Esophagus (tissue), 2 donors: ENCODE measurements at regions not wholly inside any gene's neighbourhood (a gene's known extent, or its start where the extent isn't known, plus 50 kb on each side); places are given as distances from the start of the nearest gene placed in this dataset.

Experiments used
- H3K27ac ChIP-seq, 2 donors: one replicate each; pipeline ENCODE4 v1.5.1; 2013; ENCODE audit warnings: low read depth in 2 of 2, mild to moderate bottlenecking in 2 of 2, inconsistent platforms in 1 of 2, low read length in 1 of 2, moderate library complexity in 1 of 2
- H3K27me3 ChIP-seq, 2 donors: one replicate each; pipeline ENCODE4 v1.6.1; 2013; ENCODE audit warnings: low read length in 2 of 2, control low read depth in 1 of 2, mild to moderate bottlenecking in 1 of 2; ENCODE audit not compliant: insufficient read depth in 2 of 2, control insufficient read depth in 1 of 2
- H3K36me3 ChIP-seq, 2 donors: one replicate each; pipeline ENCODE4 v1.6.1; 2013; ENCODE audit warnings: low read length in 1 of 2; ENCODE audit not compliant: control insufficient read depth in 2 of 2, insufficient read depth in 2 of 2
- H3K4me1 ChIP-seq, 2 donors: one replicate each; pipeline ENCODE4 v1.6.1; 2013; ENCODE audit warnings: low read length in 1 of 2; ENCODE audit not compliant: control insufficient read depth in 2 of 2, insufficient read depth in 2 of 2
- H3K4me3 ChIP-seq, 2 donors: one replicate each; pipeline ENCODE4 v1.5.1; 2013; ENCODE audit warnings: low read length in 2 of 2, mild to moderate bottlenecking in 2 of 2, low read depth in 1 of 2, moderate library complexity in 1 of 2
- H3K9me3 ChIP-seq, 2 donors: one replicate each; pipeline ENCODE4 v1.6.1; 2013; ENCODE audit warnings: mild to moderate bottlenecking in 2 of 2, low read depth in 1 of 2, low read length in 1 of 2, moderate library complexity in 1 of 2; ENCODE audit not compliant: control insufficient read depth in 2 of 2, insufficient read depth in 1 of 2
- WGBS, 2 donors: extraction: QIAGEN DNeasy Blood & Tissue Kit; methylation state at CpG; one replicate each; pipeline ENCODE4 v1.1.7; 2013; 5-methylcytosine and 5-hydroxymethylcytosine counted together
- donor health status: healthy with polysubstance abuse.
- donor health status: Bipolar disorder and iron deficiency.

GRCh38 chr4:10275696-10276095 is 159.1 kb upstream of the WDR1 start:
- Histone ChIP-seq H3K4me3 (no peak overlapping the region), H3K4me1 (peaks cover 0 to 2% of the 10 kb centered on the region in 2 donors), H3K36me3 (no peaks in the 10 kb centered on the region), H3K27me3 (peaks cover 0 to 2% of the 10 kb centered on the region in 2 donors), H3K9me3 (peaks cover 0 to 2% of the 10 kb centered on the region in 2 donors), H3K27ac (no peak overlapping the region)
- WGBS, 2 donors = 93 to 94% methylated on average over 4 of the region's 4 CpGs

DNA sequence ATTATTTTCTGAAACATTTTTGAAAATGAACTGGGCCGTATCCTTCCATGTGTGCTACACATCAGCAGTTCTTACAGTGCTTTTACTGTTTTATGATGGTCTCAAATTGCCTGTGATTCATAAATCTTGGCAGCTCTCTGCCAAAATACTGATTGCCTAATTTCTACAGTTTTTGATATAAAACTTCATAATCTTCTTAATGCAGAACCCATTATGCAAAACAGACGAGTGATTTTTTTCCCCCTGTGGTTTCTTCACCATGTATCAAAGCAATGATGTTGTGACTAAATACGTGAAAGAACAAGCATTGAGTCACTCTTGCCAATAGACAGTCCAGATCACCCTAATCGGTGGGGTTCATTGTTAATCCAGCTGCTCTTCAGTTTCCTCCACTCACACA is 156.4 kb upstream of the WDR1 start:
- no peaks in the 10 kb centered on the region for H3K27me3 ChIP-seq
- no peaks in the 10 kb centered on the region for H3K9me3 ChIP-seq
- no peak overlapping the region for H3K4me3 ChIP-seq
- no peaks in the 10 kb centered on the region for H3K36me3 ChIP-seq
- H3K27ac ChIP-seq = no peak overlapping the region
- 49 to 58% methylated on average over 4 of the region's 4 CpGs for WGBS, 2 donors
- H3K4me1 ChIP-seq = peaks cover 0 to 2% of the 10 kb centered on the region in 2 donors

DNA sequence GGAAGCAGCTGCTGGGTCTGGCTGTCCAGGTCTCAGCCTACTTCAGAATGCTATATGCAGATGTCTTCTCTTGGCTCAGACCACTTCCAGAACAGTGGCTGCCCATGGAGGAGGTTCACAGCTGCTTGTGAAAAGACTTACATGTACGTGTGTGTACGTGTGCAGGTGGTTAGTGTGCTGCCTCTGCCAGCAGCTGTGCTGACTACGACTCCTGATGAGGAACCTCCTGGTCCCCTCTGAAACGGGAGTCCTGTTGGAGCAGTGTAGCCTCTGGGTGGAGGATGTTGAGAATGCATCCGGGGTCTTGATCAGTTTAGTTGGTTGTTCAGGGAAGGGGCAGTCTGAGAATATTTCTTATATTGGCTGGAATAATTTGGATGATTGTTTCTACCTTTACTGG is 155.9 kb upstream of the WDR1 start:
- H3K36me3 ChIP-seq = no peaks in the 10 kb centered on the region
- H3K4me3 ChIP-seq = no peak overlapping the region
- H3K4me1 ChIP-seq = peaks cover 0 to 2% of the 10 kb centered on the region in 2 donors
- WGBS, 2 donors = 66 to 69% methylated on average over 5 of the region's 5 CpGs
- H3K9me3 ChIP-seq = no peaks in the 10 kb centered on the region
- no peaks in the 10 kb centered on the region for H3K27me3 ChIP-seq
- no peak overlapping the region for H3K27ac ChIP-seq

GRCh38 chr4:10267066-10267465 is 150.5 kb upstream of the WDR1 start:
- WGBS, 2 donors = 47 to 58% methylated on average over 4 of the region's 4 CpGs
- Histone ChIP-seq H3K27me3 (no peaks in the 10 kb centered on the region), H3K4me1 (no peaks in the 10 kb centered on the region), H3K27ac (no peak overlapping the region), H3K36me3 (no peaks in the 10 kb centered on the region), H3K9me3 (no peaks in the 10 kb centered on the region), H3K4me3 (no peak overlapping the region)

DNA sequence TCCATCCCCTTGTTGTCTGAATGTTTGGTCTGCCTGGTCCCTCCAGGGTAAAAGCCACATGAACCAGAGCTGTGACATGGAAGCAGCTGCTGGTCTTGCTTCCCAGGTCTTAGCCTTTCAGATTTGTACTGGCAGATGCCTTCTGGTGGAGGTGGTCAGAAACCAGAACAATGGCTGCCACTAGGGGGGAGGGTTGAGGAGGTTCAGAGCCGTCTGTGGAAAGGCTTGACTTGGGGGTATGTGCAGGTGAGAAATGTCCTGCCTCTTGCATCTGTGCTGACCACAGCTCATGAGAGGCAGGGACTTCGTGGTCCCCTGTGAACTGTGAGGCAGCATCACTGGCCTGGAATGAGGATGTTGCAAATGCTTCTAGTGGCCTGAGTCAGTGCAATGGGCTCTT is 144.2 kb upstream of the WDR1 start:
- Histone ChIP-seq H3K27me3 (no peaks in the 10 kb centered on the region), H3K4me3 (no peak overlapping the region), H3K27ac (no peak overlapping the region), H3K9me3 (no peaks in the 10 kb centered on the region), H3K36me3 (no peaks in the 10 kb centered on the region), H3K4me1 (no peaks in the 10 kb centered on the region)
- WGBS, 2 donors = 47 to 53% methylated on average over 2 of the region's 2 CpGs

DNA sequence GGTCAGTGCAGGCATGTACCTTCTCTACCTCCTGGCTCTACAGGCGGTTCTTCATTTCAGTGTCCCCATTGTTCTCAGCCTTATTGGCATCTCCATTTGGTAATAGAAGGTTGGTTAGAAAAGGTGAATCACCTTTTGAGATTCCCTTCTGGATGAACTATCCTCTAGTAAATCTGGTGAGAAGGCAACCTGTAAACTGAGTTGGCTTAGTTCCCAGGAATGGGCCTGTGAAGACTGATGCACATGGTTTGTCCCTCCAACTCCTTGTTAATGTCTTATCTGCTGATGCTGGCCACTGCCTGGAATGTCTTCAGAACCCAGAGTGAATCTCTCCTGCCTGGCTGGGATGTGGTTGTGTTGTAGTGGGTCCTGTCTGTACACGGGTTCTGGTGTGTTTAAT is 143.4 kb upstream of the WDR1 start:
- H3K36me3 ChIP-seq = no peaks in the 10 kb centered on the region
- H3K4me1 ChIP-seq = no peaks in the 10 kb centered on the region
- no peak overlapping the region for H3K4me3 ChIP-seq
- no peaks in the 10 kb centered on the region for H3K27me3 ChIP-seq
- WGBS, 2 donors = 76 to 82% methylated on average over 2 of the region's 2 CpGs
- H3K9me3 ChIP-seq = no peaks in the 10 kb centered on the region
- no peak overlapping the region for H3K27ac ChIP-seq

DNA sequence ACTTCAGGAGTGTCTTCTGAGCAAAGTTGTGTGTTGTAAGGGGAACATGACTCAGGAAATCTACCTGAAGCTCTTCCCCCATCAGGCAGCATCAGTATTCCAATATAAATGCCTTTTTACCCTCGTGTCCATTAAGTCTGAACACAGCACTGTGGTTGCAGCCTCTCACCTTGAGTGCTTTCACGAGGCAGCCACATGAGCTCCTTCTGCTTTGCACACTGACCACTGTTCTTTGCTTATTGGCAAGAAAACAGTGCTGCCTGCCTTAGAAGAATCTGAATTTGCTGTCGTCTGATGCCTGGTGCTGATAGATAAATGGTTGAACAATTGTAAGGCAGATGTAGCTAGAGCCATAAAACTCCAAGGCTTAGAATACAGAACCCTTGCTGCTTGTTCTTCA is 139.6 kb upstream of the WDR1 start:
- Histone ChIP-seq H3K27me3 (no peaks in the 10 kb centered on the region), H3K4me3 (no peak overlapping the region), H3K36me3 (no peaks in the 10 kb centered on the region), H3K27ac (no peak overlapping the region), H3K9me3 (no peaks in the 10 kb centered on the region), H3K4me1 (no peaks in the 10 kb centered on the region)
- WGBS, 2 donors = 47 to 50% methylated on average over 3 of the region's 3 CpGs

GRCh38 chr4:10253765-10254164 is 137.2 kb upstream of the WDR1 start:
- no peaks in the 10 kb centered on the region for H3K27me3 ChIP-seq
- H3K4me1 ChIP-seq = no peaks in the 10 kb centered on the region
- H3K36me3 ChIP-seq = no peaks in the 10 kb centered on the region
- no peak overlapping the region for H3K27ac ChIP-seq
- 46 to 61% methylated on average over 6 of the region's 6 CpGs for WGBS, 2 donors
- H3K9me3 ChIP-seq = no peaks in the 10 kb centered on the region
- no peak overlapping the region for H3K4me3 ChIP-seq

DNA sequence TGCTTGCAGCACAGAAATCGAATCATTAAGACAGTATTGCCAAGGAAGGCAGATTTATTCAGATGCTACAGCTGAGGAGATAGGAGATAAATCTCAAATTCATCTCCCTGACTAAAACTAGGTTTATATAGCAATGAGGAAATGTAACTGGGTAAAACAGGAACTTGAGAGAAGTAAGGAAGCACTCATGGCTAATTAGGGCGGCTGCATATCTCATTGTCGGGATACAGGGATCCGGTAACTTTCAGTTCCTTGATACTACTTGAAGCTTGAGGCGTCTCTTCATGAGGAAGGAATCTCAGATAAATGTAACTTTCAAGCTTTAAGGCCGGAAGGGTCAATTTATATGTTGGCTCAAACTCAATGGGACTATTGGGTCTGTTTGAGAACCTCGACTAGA is 129.2 kb upstream of the WDR1 start:
- H3K36me3 ChIP-seq = no peaks in the 10 kb centered on the region
- H3K27ac ChIP-seq = no peak overlapping the region
- WGBS, 2 donors = 83 to 86% methylated on average over 7 of the region's 7 CpGs

GRCh38 chr4:10243856-10244255 is 127.3 kb upstream of the WDR1 start:
- Histone ChIP-seq H3K27me3 (peaks cover 0 to 2% of the 10 kb centered on the region in 2 donors), H3K36me3 (no peaks in the 10 kb centered on the region), H3K4me3 (no peak overlapping the region), H3K4me1 (no peaks in the 10 kb centered on the region), H3K27ac (no peak overlapping the region), H3K9me3 (no peaks in the 10 kb centered on the region)
- WGBS, 2 donors = 85 to 89% methylated on average over 2 of the region's 2 CpGs

More for the DNA sequence above, 129.2 kb upstream of the WDR1 start:
- H3K4me3 ChIP-seq = no peak overlapping the region
- peaks cover 0 to 2% of the 10 kb centered on the region in 2 donors for H3K27me3 ChIP-seq
- H3K4me1 ChIP-seq = no peaks in the 10 kb centered on the region
- H3K9me3 ChIP-seq = no peaks in the 10 kb centered on the region
